Gastroesophageal sphincter (tissue), 3 donors: ENCODE measurements at regions not wholly inside any gene's neighbourhood (a gene's known extent, or its start where the extent isn't known, plus 50 kb on each side); places are given as distances from the start of the nearest gene placed in this dataset.

Experiments
- EP300 ChIP-seq: sonication (generic); formaldehyde crosslinking; IDR thresholded peaks from one replicate; pipeline ENCODE4 v1.6.1; 2017; ENCODE audit warnings: antibody characterized with exemption, mild to moderate bottlenecking
- POLR2A ChIP-seq, 2 donors: fragments of 450-650 bp; IDR thresholded peaks; one replicate each; pipeline ENCODE4 v1.6.1; 2017; ENCODE audit warnings: antibody characterized with exemption in 2 of 2, mild to moderate bottlenecking in 2 of 2, moderate library complexity in 1 of 2
- POLR2AphosphoS5 ChIP-seq: sonication (generic); formaldehyde crosslinking; IDR thresholded peaks from one replicate; pipeline ENCODE4 v1.6.1; 2017; ENCODE audit warnings: antibody characterized with exemption
- TF ChIP-seq, protein P1 (sequence below), 4 experiments: fragments of 200-600 bp in 2 of 4; fragments of 450-650 bp in 2 of 4; sonication (generic) in 1 of 4; IDR thresholded peaks; one replicate each; pipeline ENCODE4 v1.5.1; 2017 to 2019; ENCODE audit warnings: antibody characterized with exemption in 4 of 4, mild to moderate bottlenecking in 2 of 4, moderate library complexity in 2 of 4

DNA sequence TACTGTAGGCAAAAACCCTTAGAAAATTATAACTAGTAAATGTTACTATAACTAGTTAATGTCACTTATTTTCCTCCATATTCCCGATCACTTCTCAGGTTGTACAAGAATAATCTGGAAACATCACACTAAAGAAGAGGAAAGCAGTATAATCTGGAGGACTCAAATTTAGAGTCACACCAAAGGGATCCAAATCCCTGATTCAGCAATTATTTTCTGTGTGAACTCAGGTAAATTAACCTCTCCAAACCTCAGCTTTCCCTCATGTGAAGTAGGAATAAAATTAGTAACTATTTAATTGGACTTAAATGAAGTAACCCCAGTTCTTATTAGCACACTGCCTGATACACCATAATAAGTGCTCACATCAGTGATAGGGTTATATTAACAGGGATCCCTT, 170.1 kb upstream of the NECTIN3 start:
- TF ChIP-seq, protein P1, sequence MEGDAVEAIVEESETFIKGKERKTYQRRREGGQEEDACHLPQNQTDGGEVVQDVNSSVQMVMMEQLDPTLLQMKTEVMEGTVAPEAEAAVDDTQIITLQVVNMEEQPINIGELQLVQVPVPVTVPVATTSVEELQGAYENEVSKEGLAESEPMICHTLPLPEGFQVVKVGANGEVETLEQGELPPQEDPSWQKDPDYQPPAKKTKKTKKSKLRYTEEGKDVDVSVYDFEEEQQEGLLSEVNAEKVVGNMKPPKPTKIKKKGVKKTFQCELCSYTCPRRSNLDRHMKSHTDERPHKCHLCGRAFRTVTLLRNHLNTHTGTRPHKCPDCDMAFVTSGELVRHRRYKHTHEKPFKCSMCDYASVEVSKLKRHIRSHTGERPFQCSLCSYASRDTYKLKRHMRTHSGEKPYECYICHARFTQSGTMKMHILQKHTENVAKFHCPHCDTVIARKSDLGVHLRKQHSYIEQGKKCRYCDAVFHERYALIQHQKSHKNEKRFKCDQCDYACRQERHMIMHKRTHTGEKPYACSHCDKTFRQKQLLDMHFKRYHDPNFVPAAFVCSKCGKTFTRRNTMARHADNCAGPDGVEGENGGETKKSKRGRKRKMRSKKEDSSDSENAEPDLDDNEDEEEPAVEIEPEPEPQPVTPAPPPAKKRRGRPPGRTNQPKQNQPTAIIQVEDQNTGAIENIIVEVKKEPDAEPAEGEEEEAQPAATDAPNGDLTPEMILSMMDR (IDR thresholded peaks at IDR 0.05), result no peak
- TF ChIP-seq POLR2A (IDR thresholded peaks at IDR 0.05) (no peak), EP300 (no peak), POLR2AphosphoS5 (no peak)
